ENCODE measurements at regions not wholly inside any gene's neighbourhood (a gene's known extent, or its start where the extent isn't known, plus 50 kb on each side); places are given as distances from the start of the nearest gene placed in this dataset.

DNA sequence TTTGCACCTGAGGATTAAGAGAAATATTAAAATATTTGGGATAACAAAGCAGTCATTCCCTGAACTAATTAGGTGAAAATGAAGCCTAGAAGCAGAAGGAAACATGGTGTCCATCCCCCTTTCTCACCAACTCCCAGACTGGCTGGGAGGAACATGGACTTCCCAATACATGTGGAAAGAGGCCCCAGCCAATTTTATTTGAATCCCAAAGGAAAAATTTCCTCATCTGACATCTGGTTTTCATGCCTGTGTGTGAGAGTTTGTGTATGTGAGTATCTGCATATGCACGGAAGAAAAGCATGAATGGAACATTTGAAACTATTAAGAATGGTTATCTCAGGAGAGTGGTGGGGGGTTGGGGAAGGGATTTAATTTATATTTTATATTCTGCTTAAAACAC lies 84.3 kb downstream of the COPS8 start:
- no peak for DNase-seq (ENCODE audit: low read depth)

GRCh38 chr2:237171396-237171795 lies 85.7 kb downstream of the COPS8 start:
- DNase-seq (ENCODE audit: low read depth): peak; percentile 93

GRCh38 chr2:237171881-237172280 lies 86.2 kb downstream of the COPS8 start:
- DNase-seq (ENCODE audit: low read depth): no peak

GRCh38 chr2:237177052-237177451 lies 91.4 kb downstream of the COPS8 start:
- no peak for DNase-seq (ENCODE audit: low read depth)

- DNase-seq (ENCODE audit: low read depth): no peak
Observed at GRCh38 chr2:237177986-237178385, 92.3 kb downstream of the COPS8 start.

GRCh38 chr2:237178396-237178795 lies 92.7 kb downstream of the COPS8 start:
- DNase-seq (ENCODE audit: low read depth): peak; percentile 91

- DNase-seq (ENCODE audit: low read depth): no peak
Observed at GRCh38 chr2:237179161-237179560, 93.5 kb downstream of the COPS8 start.

GRCh38 chr2:237180187-237180586 lies 94.5 kb downstream of the COPS8 start:
- DNase-seq (ENCODE audit: low read depth): no peak

DNA sequence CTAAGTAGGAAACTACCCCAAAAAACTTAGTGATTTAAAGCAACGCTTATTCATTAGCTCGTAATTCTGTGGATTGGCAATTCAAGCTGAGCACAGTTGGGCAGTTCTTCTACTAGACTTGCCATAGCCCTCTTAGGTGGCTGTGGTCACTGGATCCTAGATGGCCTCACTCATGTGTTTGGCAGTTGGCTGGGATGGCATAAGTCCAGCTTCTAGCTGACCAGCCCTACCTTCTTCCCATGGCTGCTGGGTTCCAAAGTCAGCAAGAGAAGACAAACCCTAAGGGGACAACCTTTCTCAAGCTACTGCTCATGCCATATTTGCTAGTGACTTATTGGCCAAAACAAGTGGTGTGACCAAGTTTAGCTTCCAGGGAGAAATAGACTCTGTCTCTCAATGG lies 95.3 kb downstream of the COPS8 start:
- no peak for DNase-seq (ENCODE audit: low read depth)

GRCh38 chr2:237181844-237182243 lies 96.2 kb downstream of the COPS8 start:
- peak; percentile 85 for DNase-seq (ENCODE audit: low read depth)

DNA sequence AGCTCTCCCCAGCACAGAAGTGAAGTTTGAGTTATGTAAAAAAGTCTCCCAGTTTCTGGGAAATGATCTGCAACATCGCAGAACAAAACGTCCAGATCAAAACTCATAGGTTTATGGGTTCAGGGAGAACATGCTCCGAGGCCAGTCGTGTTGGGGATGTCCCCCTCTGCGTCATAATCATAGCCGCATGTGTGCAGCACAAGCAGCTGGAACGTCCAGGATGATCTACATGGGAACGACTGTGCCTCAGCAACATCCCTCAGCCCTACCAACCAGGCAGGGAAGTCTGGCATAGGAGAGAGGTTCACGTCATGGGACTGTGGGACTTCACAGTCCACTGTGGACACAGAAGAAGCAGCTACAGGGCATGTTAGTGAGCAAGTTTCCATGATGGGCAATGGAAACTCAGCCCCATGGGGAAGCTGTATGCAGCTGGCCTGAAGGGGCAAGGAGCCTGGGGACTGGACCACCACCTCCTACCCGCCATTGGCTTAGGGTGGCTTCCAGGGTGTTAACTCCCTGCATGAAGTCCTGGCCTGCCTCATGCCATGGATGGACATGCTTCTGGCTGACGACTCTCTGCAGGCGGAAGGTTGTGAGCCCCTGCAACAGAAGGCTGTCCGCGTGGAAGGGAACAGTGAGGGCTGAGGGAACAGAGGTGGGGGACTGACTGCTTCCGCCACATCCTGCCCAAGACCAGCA lies 96.9 kb downstream of the COPS8 start:
- DNase-seq (ENCODE audit: low read depth): no peak

DNA sequence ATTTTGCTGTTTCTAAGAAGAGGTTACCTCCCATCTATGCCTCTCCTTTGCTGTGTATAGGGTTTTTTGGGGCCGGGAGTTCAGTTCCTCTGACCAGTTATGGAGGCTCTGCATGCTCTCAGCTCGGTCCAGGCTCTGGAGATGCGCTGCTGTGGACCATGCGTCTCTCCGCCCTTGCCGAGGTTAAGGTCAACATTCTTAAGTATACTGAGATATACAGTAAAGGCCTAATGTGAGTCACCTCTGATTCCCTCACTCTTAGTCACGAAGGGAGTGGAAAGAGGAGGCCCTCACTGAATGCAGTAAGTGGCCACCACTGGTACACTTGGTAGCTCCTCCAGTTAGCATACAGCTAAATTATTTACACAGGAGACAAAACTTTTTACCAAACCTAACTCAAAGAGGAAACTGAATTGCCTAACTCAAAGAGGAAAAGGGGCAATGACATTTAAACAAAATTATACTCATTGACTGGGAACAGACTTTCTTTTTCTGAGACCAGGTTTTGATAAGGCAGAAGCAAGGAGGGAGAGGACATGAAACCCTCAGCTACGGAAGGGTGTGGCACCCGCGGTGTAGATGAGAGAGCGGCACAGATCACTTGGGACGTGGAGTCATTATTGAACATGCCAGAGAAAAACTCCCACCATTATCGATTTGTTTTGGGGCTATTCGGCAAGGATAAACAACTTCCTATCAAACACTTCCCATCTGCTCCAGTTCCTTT lies 98.7 kb downstream of the COPS8 start:
- peak; percentile 47 for DNase-seq (ENCODE audit: low read depth)

DNA sequence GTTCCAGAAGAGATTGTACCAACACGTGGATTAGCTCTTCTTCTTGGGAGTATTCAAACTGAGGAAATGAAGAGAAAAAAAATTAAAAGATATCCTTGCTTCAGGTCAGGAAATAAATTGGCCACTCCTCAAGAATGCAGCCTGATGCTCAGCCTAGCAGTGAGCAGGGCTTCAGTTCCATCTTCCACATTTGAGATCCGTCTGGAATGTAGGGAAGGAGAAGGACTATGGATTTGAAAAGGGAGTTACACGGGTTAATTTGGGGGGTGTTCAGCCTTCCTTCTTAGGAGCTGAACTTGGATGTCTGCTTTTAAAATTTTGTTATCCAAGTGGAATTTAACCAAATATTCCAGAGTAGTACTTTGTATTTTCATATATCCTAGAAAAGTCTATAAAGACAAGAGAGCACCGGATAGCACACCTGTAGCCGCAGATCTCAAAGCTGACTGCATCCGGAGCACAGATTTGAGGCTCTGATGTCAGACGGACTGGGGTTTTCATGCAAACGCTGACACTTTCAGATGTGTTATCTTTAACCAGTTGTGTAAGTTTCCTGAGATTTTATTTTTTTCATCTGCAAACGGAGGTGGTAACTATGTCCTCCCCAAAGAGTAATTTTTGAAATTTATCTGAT lies 99.3 kb downstream of the COPS8 start:
- DNase-seq (ENCODE audit: low read depth): no peak

DNA sequence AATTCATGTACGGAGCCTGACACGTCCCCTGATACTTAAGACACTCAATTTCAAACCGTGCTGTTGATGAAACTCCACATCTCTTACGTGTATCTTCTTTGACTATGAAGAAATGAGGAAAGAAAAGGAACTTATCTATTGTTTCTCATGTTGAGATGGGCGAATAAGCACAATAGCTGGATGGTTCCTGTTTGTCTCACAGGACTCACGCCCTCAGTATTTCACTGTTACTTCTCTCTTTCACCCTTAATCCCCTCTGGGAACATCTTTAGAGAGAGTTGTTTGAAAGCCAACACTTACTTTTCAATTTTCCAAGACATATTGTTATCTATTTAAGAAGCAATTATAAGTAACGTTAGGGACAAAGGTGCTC lies 99.8 kb downstream of the COPS8 start:
- no peak for DNase-seq (ENCODE audit: low read depth)

DNA sequence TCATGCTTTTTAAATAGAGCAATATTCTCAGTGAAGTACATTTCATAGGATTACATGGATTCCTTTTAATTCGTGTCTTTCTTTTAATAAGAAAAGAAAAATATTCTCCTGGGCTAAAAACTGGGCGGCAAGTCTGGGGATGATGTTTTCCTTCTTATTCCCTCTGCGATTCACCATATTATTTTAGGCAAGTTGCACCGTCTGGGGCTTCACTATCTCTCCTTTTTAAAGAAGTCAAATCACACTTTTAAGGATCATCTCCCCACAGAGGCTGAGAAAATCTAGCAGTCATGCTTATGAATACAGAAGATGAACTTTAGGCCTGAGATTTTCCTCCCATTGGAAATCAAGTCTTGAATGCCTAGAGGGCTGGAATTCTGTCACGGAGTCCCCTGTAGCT lies 104.1 kb downstream of the COPS8 start:
- no peak for DNase-seq (ENCODE audit: low read depth)

DNA sequence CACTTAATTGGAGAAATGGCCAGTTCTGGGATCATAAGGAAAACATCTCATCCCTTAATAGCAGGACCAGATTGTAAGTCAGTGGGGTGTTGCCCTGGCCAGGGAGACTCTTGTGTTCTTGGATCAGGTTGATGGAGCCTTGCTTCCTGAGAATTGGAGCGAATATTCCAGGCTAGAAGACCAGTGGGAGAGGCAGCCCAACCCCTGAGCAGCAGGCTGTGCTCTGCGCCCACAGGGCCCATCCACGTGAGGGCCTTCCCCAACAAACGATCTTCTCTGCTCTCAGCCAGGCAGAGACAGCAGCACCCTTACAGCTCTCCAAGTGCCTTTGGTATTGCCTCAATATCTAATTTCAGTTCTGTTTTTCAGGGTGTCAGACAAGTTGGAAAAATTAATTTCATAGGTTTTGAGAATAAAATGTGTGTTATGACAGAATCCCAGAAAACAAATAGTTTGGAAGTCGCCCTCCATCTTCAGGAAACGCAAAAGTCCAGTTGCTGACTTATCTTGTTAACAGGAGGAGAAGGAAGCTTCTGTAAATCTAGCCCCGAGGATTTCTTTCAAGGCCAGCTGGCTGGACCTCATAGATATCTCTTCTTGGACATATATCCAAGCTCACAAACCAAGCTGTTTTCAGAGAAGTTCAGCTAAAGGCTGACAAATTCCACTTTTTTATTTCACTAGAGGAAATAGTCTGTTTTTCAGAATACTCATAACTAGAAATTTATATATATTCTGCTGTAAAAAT lies 105.5 kb downstream of the COPS8 start:
- DNase-seq (ENCODE audit: low read depth): no peak

DNA sequence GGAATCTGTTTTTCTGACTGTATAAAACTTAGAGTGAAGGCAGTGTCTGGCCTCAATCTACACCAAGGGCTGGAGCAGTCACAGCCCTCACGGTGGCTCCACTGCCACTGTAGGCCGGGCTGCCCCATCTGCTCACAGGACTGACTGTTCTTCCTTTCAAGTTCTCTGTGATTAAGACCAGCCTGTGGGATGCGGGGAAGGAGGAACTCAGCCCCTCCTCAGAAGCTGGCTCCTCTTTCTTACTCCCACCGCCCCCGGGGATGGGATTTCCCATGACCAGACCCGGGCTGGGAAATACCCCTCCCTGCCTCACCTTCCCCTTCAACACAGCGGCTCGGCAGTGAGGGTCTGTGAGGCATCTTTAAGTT lies 106.0 kb downstream of the COPS8 start:
- DNase-seq (ENCODE audit: low read depth): no peak

DNA sequence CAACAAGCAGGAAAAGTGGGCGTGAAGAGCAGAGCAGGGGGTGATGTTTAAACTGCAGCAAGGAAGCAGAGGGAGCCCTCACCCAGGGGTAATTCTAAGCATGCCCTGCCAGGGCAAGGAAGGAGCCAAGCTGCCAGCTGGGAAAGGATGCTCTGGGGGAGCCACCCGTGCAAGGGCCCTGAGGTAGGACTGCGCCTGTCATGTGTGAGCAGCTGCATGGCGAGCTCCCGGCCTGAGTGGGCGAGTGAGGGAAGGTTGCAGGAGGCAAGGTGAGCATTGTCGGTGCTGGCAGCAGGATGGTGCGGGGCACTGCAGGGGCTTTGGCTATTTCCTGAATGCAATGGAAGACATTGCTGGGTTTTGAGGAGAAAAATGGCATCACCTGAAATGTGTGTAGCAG lies 107.2 kb downstream of the COPS8 start:
- no peak for DNase-seq (ENCODE audit: low read depth)

DNA sequence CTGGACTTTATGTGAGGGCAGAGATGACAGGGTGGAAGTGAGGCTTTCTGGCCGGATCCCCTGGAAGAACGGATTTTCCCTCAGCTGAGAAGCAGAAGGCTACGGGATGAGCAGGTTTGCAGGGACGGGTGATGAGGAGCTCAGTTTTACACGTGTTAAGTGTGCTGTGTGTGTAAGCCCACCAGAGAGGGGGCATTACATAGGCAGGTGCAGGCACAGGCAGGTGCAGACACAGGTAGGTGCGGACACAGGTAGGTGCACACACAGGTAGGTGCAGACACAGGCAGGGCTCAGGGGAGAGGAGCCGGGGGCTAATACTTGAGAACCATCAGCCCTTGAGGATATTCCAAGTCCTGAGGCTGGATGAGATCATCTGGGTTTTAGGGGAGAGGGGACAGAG lies 107.7 kb downstream of the COPS8 start:
- no peak for DNase-seq (ENCODE audit: low read depth)

DNA sequence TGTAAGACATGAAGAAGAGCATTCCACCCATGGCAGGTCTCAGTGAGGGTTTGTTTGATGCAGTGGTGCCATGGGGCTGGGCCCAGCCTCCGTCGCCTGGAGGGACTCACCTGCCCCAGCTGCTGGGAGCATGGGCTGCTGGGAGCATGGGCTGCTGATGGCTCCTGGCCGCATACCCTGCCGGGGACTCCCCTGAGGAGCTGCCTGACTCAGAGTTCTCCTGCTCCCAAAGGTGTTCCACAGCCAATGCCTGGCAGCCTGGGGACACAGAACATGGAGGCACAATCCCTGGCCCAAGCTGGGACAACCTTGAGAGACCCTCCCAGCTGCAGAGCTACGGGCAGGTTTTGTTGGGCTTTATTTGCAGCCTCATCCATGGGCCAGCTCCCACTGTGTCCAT lies 108.4 kb downstream of the COPS8 start:
- no peak for DNase-seq (ENCODE audit: low read depth)

DNA sequence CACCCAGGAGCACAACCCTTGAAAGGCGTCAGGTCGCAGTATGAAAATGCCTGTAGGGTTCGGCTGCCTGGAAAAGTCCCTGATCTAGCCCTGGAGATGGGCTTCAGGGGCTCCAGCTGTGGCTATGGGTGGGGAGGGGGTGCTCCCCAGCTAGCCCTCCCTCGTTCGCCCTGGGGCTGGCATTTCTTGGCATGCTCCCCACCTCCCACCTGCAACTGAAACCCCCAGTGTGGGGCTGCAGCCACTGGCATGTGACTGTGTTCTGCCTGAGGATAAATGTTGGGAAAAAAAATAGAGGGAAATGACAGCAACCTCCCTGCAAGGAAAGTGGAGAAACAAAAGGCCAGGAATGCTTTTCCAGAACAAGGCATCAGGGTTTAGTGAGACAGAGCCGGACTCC lies 109.2 kb downstream of the COPS8 start:
- DNase-seq (ENCODE audit: low read depth): no peak

DNA sequence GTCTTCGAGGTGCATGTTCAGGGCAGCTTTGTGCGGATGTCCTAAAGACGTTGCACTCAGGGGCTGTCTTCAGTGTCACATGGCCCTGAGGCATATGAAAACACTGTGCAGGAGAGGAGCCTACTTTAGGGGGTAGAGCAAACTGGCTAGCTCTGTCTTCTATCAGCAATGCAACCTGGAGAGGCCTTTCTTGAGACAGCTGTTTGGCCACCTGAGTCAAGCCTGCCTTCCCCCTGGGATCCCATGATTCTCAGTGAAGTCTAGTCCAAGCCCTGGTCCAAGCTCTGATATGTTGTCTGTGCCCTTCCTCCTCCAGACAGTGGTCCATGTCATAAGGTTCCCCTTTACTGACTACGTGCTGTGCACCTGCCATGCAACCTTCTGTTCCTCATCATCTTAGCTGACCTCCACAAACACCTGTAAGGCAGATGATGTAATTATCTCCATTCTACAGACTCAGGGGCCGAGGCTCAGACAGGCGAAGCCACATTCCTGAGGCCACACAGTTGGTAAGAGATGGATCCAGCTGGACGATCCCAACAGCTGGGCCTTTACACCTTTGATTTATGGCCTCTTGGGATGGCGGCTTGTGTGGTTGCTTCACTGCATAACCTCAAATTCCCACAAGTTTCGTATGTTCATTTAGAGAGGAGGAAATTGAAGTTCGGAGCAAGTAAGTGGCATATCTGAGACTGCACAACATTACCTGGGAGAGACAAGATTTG lies 109.9 kb downstream of the COPS8 start:
- DNase-seq (ENCODE audit: low read depth): peak; percentile 58
